ENCODE measurements at regions not wholly inside any gene's neighbourhood (a gene's known extent, or its start where the extent isn't known, plus 50 kb on each side); places are given as distances from the start of the nearest gene placed in this dataset.
"Not testable (repeated sequence)": the region's sequence is repeated elsewhere in the genome, so short reads cannot be mapped to it uniquely, and the experiment has no call there.

DNA sequence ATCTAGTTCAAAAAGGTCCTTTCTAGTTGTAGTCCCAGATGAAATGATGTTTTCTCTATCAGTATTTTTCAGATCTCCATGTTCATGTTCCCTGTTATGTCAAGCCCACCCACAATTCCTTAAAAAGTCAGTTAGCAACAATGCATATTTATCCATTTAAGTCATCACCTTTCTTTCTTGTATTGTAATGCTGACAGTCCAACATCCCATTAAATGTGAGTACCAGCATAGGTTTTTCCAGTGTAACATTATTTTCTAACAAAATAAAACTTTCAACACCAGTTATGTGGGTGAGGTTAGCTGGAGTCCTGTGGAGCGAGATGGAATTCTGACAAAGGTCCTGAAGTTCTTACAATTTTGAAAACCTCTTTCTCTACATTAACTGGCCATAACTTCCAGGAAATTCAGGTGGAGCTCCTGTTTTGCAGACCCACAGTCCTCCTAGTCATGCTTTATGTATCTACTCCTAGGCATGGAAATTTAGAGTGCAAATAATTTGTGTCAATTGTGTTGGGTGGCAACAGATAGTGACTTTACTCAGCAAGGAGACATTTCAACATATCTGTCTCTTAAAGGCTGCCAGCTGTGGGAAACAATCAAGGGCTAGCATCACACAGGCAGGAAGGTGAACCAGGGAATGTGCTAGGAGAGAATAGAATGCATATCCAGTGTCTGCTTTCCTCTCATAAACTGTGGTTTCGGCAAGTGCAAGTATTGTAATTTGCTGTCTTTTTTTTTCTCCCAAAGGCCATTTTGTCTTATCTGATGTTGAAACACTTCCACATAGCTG lies 162.6 kb downstream of the MTERF1 start:
- TF ChIP-seq CTCF (IDR thresholded peaks at IDR 0.05; ENCODE audit: low read depth, low read length, missing control alignments): no peak
- DNase-seq (ENCODE audit: low read depth): no peak
- no peak overlapping the region for H3K4me3 ChIP-seq (ENCODE audit: low read depth, low read length)

DNA sequence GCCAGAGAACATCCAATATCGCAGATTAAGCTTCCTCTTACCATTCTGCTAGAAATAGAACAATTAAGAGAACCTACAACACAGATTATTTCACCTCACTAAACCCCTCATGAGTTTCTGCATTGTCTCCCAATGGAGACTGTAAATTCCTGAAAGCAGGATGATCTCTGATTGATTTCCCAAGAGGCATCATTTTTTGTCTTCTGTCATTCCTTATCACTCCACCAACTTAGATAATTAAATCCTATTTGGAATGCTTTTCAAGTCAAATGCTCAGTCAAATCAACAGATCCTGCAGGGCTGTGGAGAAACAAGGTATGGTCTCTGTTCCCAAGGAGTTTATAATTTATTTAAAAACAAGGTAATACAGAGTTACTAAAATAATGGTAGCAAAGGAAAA lies 161.5 kb downstream of the MTERF1 start:
- DNase-seq (ENCODE audit: low read depth): no peak
- no peak for TF ChIP-seq CTCF (IDR thresholded peaks at IDR 0.05; ENCODE audit: low read depth, low read length, missing control alignments)
- H3K4me3 ChIP-seq (ENCODE audit: low read depth, low read length): no peak overlapping the region

- no peak overlapping the region for H3K4me3 ChIP-seq (ENCODE audit: low read depth, low read length)
- no peak for TF ChIP-seq CTCF (IDR thresholded peaks at IDR 0.05; ENCODE audit: low read depth, low read length, missing control alignments)
Observed at GRCh38 chr7:91720260-91720937, 160.1 kb downstream of the MTERF1 start.

GRCh38 chr7:91722831-91723230 lies 157.7 kb downstream of the MTERF1 start:
- H3K4me3 ChIP-seq (ENCODE audit: low read depth, low read length): no peak overlapping the region
- DNase-seq (ENCODE audit: low read depth): no peak
- no peak for TF ChIP-seq CTCF (IDR thresholded peaks at IDR 0.05; ENCODE audit: low read depth, low read length, missing control alignments)

More at GRCh38 chr7:91720260-91720937, 160.1 kb downstream of the MTERF1 start:
- no peak for DNase-seq (ENCODE audit: low read depth)

- H3K4me3 ChIP-seq (ENCODE audit: low read depth, low read length): not testable (repeated sequence)
Observed at GRCh38 chr7:91729046-91729445, 151.5 kb downstream of the MTERF1 start.

DNA sequence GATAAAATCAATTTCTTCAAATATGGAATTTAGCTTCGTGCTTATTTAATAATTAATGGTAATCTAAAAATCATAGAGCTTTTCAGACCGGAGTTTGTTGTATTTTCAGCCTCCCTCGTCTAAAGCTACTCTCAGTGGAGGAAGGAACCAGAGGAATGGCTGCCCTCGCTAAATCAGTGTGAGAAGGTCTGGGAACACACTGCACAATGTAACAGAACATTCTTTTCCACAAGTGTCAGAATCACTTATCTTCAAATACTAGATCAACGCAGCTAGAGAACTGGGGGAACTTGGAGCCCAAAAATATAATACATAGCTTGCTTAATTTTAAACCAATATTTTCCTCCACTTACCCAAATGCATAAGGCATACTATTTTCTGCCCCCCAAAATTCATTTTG lies 148.5 kb downstream of the MTERF1 start:
- no peak for DNase-seq (ENCODE audit: low read depth)
- no peak for TF ChIP-seq CTCF (IDR thresholded peaks at IDR 0.05; ENCODE audit: low read depth, low read length, missing control alignments)
- no peak overlapping the region for H3K4me3 ChIP-seq (ENCODE audit: low read depth, low read length)

More at GRCh38 chr7:91729046-91729445, 151.5 kb downstream of the MTERF1 start:
- DNase-seq (ENCODE audit: low read depth): not testable (repeated sequence)

DNA sequence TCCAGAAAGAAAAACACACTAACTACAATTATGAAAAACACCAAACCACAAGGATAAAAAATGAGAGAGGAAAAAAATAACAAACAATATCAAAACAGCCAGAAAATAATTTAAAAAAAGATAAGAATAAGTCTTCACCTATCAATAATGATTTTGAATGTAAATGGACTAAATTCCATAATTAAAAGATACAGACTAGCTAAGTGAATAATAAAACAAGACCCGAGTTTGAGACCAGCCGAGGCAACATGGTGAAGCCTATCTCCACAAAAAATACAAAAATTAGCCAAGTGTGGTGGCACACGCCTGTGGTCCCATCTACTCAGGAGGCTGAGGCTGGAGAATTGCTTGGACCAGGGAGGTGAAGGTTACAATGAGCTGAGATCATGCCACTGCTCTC lies 131.1 kb downstream of the MTERF1 start:
- no peak for DNase-seq (ENCODE audit: low read depth)
- H3K4me3 ChIP-seq (ENCODE audit: low read depth, low read length): no peak overlapping the region
- TF ChIP-seq CTCF (IDR thresholded peaks at IDR 0.05; ENCODE audit: low read depth, low read length, missing control alignments): no peak

All from GM12864 (cell line).